ENCODE measurements at regions not wholly inside any gene's neighbourhood (a gene's known extent, or its start where the extent isn't known, plus 50 kb on each side); places are given as distances from the start of the nearest gene placed in this dataset.
A peak's percentile ranks its signal among the peaks of the same experiment; 100 is the strongest.

- no peak for ATAC-seq
Observed at GRCh38 chr4:18082236-18082635, 60.7 kb upstream of the LCORL start.

GRCh38 chr4:18081708-18082107, 60.2 kb upstream of the LCORL start:
- TF ChIP-seq CTCF (IDR thresholded peaks at IDR 0.05) (no peak), POLR2A (IDR thresholded peaks at IDR 0.05) (no peak), EP300 (IDR thresholded peaks at IDR 0.05) (no peak), POLR2AphosphoS5 (IDR thresholded peaks at IDR 0.05) (no peak)
- Histone ChIP-seq H3K36me3 (no peaks in the 10 kb centered on the region), H3K9me3 (no peaks in the 10 kb centered on the region), H3K4me3 (no peak overlapping the region), H3K4me1 (no peaks in the 10 kb centered on the region), H3K27me3 (peaks cover 5% of the 10 kb centered on the region), H3K27ac (no peak overlapping the region)
- WGBS, 2 donors (ENCODE audit: low coverage in 1 of 2) = 90 to 93% methylated on average over 2 to 3 of the region's 3 CpGs
- no peak for ATAC-seq

More at GRCh38 chr4:18082236-18082635, 60.7 kb upstream of the LCORL start:
- Histone ChIP-seq H3K27ac (no peak overlapping the region), H3K27me3 (peaks cover 5% of the 10 kb centered on the region), H3K4me1 (no peaks in the 10 kb centered on the region), H3K4me3 (no peak overlapping the region), H3K36me3 (no peaks in the 10 kb centered on the region), H3K9me3 (no peaks in the 10 kb centered on the region)
- TF ChIP-seq EP300 (IDR thresholded peaks at IDR 0.05) = no peak
- no peak for TF ChIP-seq POLR2AphosphoS5 (IDR thresholded peaks at IDR 0.05)
- TF ChIP-seq POLR2A (IDR thresholded peaks at IDR 0.05) = no peak
- TF ChIP-seq CTCF (IDR thresholded peaks at IDR 0.05) = no peak

- Histone ChIP-seq H3K4me1 (no peaks in the 10 kb centered on the region), H3K27me3 (peaks cover 5% of the 10 kb centered on the region), H3K27ac (no peak overlapping the region), H3K9me3 (no peaks in the 10 kb centered on the region), H3K36me3 (no peaks in the 10 kb centered on the region), H3K4me3 (no peak overlapping the region)
- 79 to 89% methylated on average over 4 to 5 of the region's 5 CpGs for WGBS, 2 donors (ENCODE audit: low coverage in 1 of 2)
- TF ChIP-seq EP300 (IDR thresholded peaks at IDR 0.05) = no peak
- no peak for ATAC-seq
Observed at GRCh38 chr4:18077808-18078207, 56.3 kb upstream of the LCORL start.

- Histone ChIP-seq H3K9me3 (no peaks in the 10 kb centered on the region), H3K4me3 (no peak overlapping the region), H3K4me1 (no peaks in the 10 kb centered on the region), H3K36me3 (no peaks in the 10 kb centered on the region), H3K27ac (no peak overlapping the region), H3K27me3 (peaks cover 5% of the 10 kb centered on the region)
- ATAC-seq = no peak
- TF ChIP-seq POLR2AphosphoS5 (IDR thresholded peaks at IDR 0.05) (no peak), CTCF (IDR thresholded peaks at IDR 0.05) (peak in 2 of 4 experiments; percentile 11 to 42)
- WGBS, 2 donors (ENCODE audit: low coverage in 1 of 2) = 62 to 67% methylated on average over 4 to 8 of the region's 8 CpGs
Observed at GRCh38 chr4:18075823-18076433, 54.4 kb upstream of the LCORL start.

- Histone ChIP-seq H3K27me3 (no peaks in the 10 kb centered on the region), H3K9me3 (no peaks in the 10 kb centered on the region), H3K4me1 (no peaks in the 10 kb centered on the region), H3K27ac (no peak overlapping the region), H3K4me3 (no peak overlapping the region), H3K36me3 (no peaks in the 10 kb centered on the region)
- no peak for ATAC-seq
- no peak for TF ChIP-seq POLR2AphosphoS5 (IDR thresholded peaks at IDR 0.05)
- TF ChIP-seq EP300 (IDR thresholded peaks at IDR 0.05) = no peak
- TF ChIP-seq CTCF (IDR thresholded peaks at IDR 0.05) = no peak
- no peak for TF ChIP-seq POLR2A (IDR thresholded peaks at IDR 0.05)
Observed at GRCh38 chr4:18071894-18072293, 50.3 kb upstream of the LCORL start.

Small RNA genes lying in the stretch of these regions (small RNA-seq; reads per million reads assigned to genes)
- gene RNA5SP157 = 0 reads per million in 4 donors
